ENCODE measurements at regions not wholly inside any gene's neighbourhood (a gene's known extent, or its start where the extent isn't known, plus 50 kb on each side); places are given as distances from the start of the nearest gene placed in this dataset.
"Not testable (repeated sequence)": the region's sequence is repeated elsewhere in the genome, so short reads cannot be mapped to it uniquely, and the experiment has no call there.

DNA sequence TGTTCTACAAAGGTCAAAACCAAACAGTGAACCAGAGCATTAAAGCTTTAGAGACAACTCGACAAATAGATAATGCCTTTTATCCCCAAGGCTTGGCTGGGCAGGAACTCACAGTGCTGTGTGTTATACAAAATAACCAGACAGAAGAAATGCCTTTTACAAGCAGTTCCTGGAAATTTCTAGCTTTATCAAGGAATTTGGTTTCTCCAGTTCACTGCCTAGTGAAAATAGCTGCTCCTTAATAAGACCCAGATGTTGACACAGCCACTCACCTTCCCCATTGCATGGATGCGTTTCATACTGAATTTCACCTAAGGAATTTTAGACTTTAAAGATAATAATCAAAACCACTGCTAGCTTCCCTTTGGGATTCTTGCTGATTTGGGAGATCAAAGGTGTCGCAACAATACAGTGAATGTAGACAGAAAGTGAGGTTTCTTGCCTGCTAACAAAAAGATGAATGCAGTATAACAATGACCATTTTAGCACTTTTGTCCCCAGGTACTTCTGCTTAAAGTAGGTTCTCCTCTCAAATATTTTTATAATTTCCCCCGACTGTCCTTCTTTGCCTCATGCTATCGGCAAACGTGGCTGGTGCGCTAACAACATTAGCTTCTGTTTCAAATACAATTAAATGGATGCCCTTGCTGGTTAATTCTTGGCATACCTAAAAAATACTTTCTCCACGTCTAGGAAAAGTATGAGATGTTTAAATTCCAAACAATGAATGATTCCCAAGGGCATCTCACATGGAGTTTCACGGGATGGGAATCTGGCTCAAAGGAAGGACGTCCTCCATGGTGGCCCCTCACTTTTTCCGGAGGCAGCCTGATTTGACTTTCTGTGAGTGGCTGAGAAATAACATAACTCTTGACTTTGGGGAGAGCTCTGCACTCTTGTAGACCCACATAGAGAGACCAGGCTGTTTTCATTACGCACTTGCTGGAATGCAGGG is 162.4 kb downstream of the C12orf75 start:
- Histone ChIP-seq H3K79me1 (ENCODE audit: low read length) (peaks cover 13% of the 10 kb centered on the region), H3K4me1 (ENCODE audit: control insufficient read depth in 1 of 2, insufficient read depth in 2 of 2, low read length in 2 of 2) (peaks cover 9 to 12% of the 10 kb centered on the region in 2 experiments), H4K91ac (ENCODE audit: low read depth, low read length) (peak overlapping the region; percentile 87), H3K27me3 (ENCODE audit: insufficient read depth, low read length) (no peaks in the 10 kb centered on the region), H3K79me2 (ENCODE audit: control insufficient read depth, insufficient read depth, low read length, poor library complexity) (no peaks in the 10 kb centered on the region), H2AFZ (ENCODE audit: insufficient read depth, low read length, poor library complexity) (no peak overlapping the region), H4K8ac (ENCODE audit: low read depth, low read length) (peak overlapping the region; percentile 35), H3K4ac (ENCODE audit: low read depth, low read length) (no peak overlapping the region), H3K14ac (ENCODE audit: low read length) (peak overlapping the region; percentile 85), H2BK120ac (ENCODE audit: insufficient read depth, low read length, poor library complexity) (no peak overlapping the region), H2BK5ac (ENCODE audit: low read depth, low read length, poor library complexity) (peak overlapping the region; percentile 83), H3K36me3 (ENCODE audit: control insufficient read depth in 1 of 2, insufficient read depth in 2 of 2, low read length in 2 of 2) (no peaks in the 10 kb centered on the region), H3K4me2 (ENCODE audit: low read length) (peak overlapping the region; percentile 17), H3K27ac (ENCODE audit: low read depth, low read length) (peak overlapping the region; percentile 90), H2BK12ac (ENCODE audit: low read length) (peak overlapping the region; percentile 65), H3K9ac (ENCODE audit: low read length) (no peak overlapping the region), H3K4me3 (ENCODE audit: low read depth, low read length) (no peak overlapping the region), H2AK5ac (ENCODE audit: low read length) (no peak overlapping the region), H4K12ac (ENCODE audit: low read depth, low read length) (no peak overlapping the region), H3K18ac (ENCODE audit: low read length) (no peak overlapping the region), H3K23ac (ENCODE audit: low read length) (no peak overlapping the region), H3K9me3 (ENCODE audit: insufficient read depth, low read depth, low read length) (peaks cover 4% of the 10 kb centered on the region)
- WGBS (ENCODE audit: extremely low coverage, insufficient coverage, insufficient read length) = no CpG with 5 or more reads among the region's 12 CpGs
- peak; percentile 79 to 95 for DNase-seq

DNA sequence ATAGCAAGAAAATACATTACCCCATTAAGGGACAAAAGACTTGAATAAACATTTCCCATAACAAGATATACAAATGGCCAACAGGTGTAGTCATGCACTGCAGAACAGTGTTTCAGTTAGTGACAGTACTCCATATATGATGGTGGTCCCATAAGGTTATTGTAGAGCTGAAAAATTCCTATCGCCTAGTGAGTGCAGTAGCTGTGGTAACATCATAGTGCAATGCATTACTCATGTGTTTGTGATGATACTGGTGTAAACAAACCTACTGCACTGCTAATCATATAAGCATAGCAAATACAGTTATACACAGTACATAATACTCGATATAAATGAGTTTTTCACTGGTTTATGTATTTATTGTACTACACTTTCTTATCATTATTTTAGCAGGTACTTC is 168.7 kb downstream of the C12orf75 start:
- H2BK120ac ChIP-seq (ENCODE audit: insufficient read depth, low read length, poor library complexity) = no peak overlapping the region
- no CpG with 5 or more reads among the region's 2 CpGs for whole genome bisulfite sequencing (ENCODE audit: extremely low coverage, insufficient coverage, insufficient read length)

GRCh38 chr12:105500676-105501075 is 170.2 kb downstream of the C12orf75 start:
- H2BK12ac ChIP-seq (ENCODE audit: low read length); H2BK5ac ChIP-seq (ENCODE audit: low read depth, low read length, poor library complexity); H3K27me3 ChIP-seq (ENCODE audit: insufficient read depth, low read length); H3K4me1 ChIP-seq (ENCODE audit: control insufficient read depth in 1 of 2, insufficient read depth in 2 of 2, low read length in 2 of 2); H3K9me3 ChIP-seq (ENCODE audit: insufficient read depth, low read depth, low read length); H3K36me3 ChIP-seq (ENCODE audit: control insufficient read depth in 1 of 2, insufficient read depth in 2 of 2, low read length in 2 of 2); H3K4me2 ChIP-seq (ENCODE audit: low read length); H3K27ac ChIP-seq (ENCODE audit: low read depth, low read length); H3K14ac ChIP-seq (ENCODE audit: low read length); H2AFZ ChIP-seq (ENCODE audit: insufficient read depth, low read length, poor library complexity); DNase-seq; H3K4ac ChIP-seq (ENCODE audit: low read depth, low read length); H3K79me1 ChIP-seq (ENCODE audit: low read length); H3K18ac ChIP-seq (ENCODE audit: low read length); H3K79me2 ChIP-seq (ENCODE audit: control insufficient read depth, insufficient read depth, low read length, poor library complexity); H4K8ac ChIP-seq (ENCODE audit: low read depth, low read length); H3K4me3 ChIP-seq (ENCODE audit: low read depth, low read length); H2AK5ac ChIP-seq (ENCODE audit: low read length); H3K23ac ChIP-seq (ENCODE audit: low read length); H3K9ac ChIP-seq (ENCODE audit: low read length); H4K12ac ChIP-seq (ENCODE audit: low read depth, low read length); H2BK120ac ChIP-seq (ENCODE audit: insufficient read depth, low read length, poor library complexity); H4K91ac ChIP-seq (ENCODE audit: low read depth, low read length): not testable (repeated sequence)
- WGBS (ENCODE audit: extremely low coverage, insufficient coverage, insufficient read length) = no CpG with 5 or more reads among the region's 12 CpGs

More for the DNA sequence above, 168.7 kb downstream of the C12orf75 start:
- Histone ChIP-seq H3K4me1 (ENCODE audit: control insufficient read depth in 1 of 2, insufficient read depth in 2 of 2, low read length in 2 of 2) (no peaks in the 10 kb centered on the region), H3K27me3 (ENCODE audit: insufficient read depth, low read length) (no peaks in the 10 kb centered on the region), H2AK5ac (ENCODE audit: low read length) (no peak overlapping the region), H2AFZ (ENCODE audit: insufficient read depth, low read length, poor library complexity) (no peak overlapping the region), H4K12ac (ENCODE audit: low read depth, low read length) (no peak overlapping the region), H4K8ac (ENCODE audit: low read depth, low read length) (no peak overlapping the region), H2BK12ac (ENCODE audit: low read length) (no peak overlapping the region), H3K9me3 (ENCODE audit: insufficient read depth, low read depth, low read length) (peaks cover 4% of the 10 kb centered on the region), H3K79me2 (ENCODE audit: control insufficient read depth, insufficient read depth, low read length, poor library complexity) (no peaks in the 10 kb centered on the region), H3K79me1 (ENCODE audit: low read length) (no peaks in the 10 kb centered on the region), H3K27ac (ENCODE audit: low read depth, low read length) (no peak overlapping the region), H2BK5ac (ENCODE audit: low read depth, low read length, poor library complexity) (no peak overlapping the region), H3K36me3 (ENCODE audit: control insufficient read depth in 1 of 2, insufficient read depth in 2 of 2, low read length in 2 of 2) (no peaks in the 10 kb centered on the region), H3K9ac (ENCODE audit: low read length) (no peak overlapping the region), H3K4me2 (ENCODE audit: low read length) (no peak overlapping the region), H4K91ac (ENCODE audit: low read depth, low read length) (no peak overlapping the region), H3K4me3 (ENCODE audit: low read depth, low read length) (no peak overlapping the region), H3K23ac (ENCODE audit: low read length) (no peak overlapping the region), H3K18ac (ENCODE audit: low read length) (no peak overlapping the region), H3K4ac (ENCODE audit: low read depth, low read length) (no peak overlapping the region), H3K14ac (ENCODE audit: low read length) (no peak overlapping the region)
- DNase-seq = no peak

DNA sequence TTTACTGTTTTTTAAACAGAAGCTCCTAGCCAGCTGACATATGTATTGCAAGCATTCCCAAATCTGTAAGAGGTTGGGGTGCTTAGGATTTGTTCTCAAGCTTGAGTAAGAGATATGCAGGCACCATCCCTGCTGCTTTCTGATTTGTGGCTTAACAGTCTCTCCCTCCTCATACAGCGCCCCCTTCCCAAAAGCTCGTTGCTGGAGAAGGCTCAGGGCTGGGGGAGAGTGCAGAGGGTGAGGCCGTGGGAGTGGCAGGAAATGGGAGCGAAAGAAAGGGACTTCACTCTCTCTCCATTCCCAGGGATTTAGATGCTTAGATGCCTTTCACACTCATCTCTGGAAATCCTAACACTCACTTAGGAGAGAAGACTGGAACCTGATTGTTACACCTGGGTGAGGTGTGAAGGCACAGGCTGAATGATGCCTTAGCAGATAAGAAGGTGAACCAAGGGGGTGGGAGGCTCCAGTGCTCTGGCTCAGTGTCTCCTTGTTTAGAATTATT is 172.0 kb downstream of the C12orf75 start:
- no peak overlapping the region for H3K27ac ChIP-seq (ENCODE audit: low read depth, low read length)
- H4K12ac ChIP-seq (ENCODE audit: low read depth, low read length) = no peak overlapping the region
- no peak overlapping the region for H2BK5ac ChIP-seq (ENCODE audit: low read depth, low read length, poor library complexity)
- no peaks in the 10 kb centered on the region for H3K79me2 ChIP-seq (ENCODE audit: control insufficient read depth, insufficient read depth, low read length, poor library complexity)
- H4K91ac ChIP-seq (ENCODE audit: low read depth, low read length) = no peak overlapping the region
- DNase-seq = no peak
- H2AK5ac ChIP-seq (ENCODE audit: low read length) = no peak overlapping the region
- H3K4ac ChIP-seq (ENCODE audit: low read depth, low read length) = no peak overlapping the region
- H3K36me3 ChIP-seq (ENCODE audit: control insufficient read depth in 1 of 2, insufficient read depth in 2 of 2, low read length in 2 of 2) = no peaks in the 10 kb centered on the region
- H3K4me2 ChIP-seq (ENCODE audit: low read length) = no peak overlapping the region
- no peaks in the 10 kb centered on the region for H3K9me3 ChIP-seq (ENCODE audit: insufficient read depth, low read depth, low read length)
- H3K27me3 ChIP-seq (ENCODE audit: insufficient read depth, low read length) = no peaks in the 10 kb centered on the region
- no peaks in the 10 kb centered on the region for H3K4me1 ChIP-seq (ENCODE audit: control insufficient read depth in 1 of 2, insufficient read depth in 2 of 2, low read length in 2 of 2)
- WGBS (ENCODE audit: extremely low coverage, insufficient coverage, insufficient read length) = no CpG with 5 or more reads among the region's 4 CpGs
- H2BK120ac ChIP-seq (ENCODE audit: insufficient read depth, low read length, poor library complexity) = no peak overlapping the region
- H2BK12ac ChIP-seq (ENCODE audit: low read length) = no peak overlapping the region
- no peak overlapping the region for H2AFZ ChIP-seq (ENCODE audit: insufficient read depth, low read length, poor library complexity)
- no peaks in the 10 kb centered on the region for H3K79me1 ChIP-seq (ENCODE audit: low read length)
- no peak overlapping the region for H4K8ac ChIP-seq (ENCODE audit: low read depth, low read length)
- no peak overlapping the region for H3K18ac ChIP-seq (ENCODE audit: low read length)
- H3K14ac ChIP-seq (ENCODE audit: low read length) = no peak overlapping the region
- no peak overlapping the region for H3K4me3 ChIP-seq (ENCODE audit: low read depth, low read length)
- no peak overlapping the region for H3K9ac ChIP-seq (ENCODE audit: low read length)
- no peak overlapping the region for H3K23ac ChIP-seq (ENCODE audit: low read length)
